Skeletal muscle cell (primary cell): ENCODE measurements at regions not wholly inside any gene's neighbourhood (a gene's known extent, or its start where the extent isn't known, plus 50 kb on each side); places are given as distances from the start of the nearest gene placed in this dataset.
"Not testable (repeated sequence)": the region's sequence is repeated elsewhere in the genome, so short reads cannot be mapped to it uniquely, and the experiment has no call there.

ENCODE experiments used
- DNase-seq: peaks from one replicate; pipeline ENCODE4 v3.0.0-alpha.2; 2010; ENCODE audit warnings: low read depth
- H3K4me3 ChIP-seq: 2 replicates; pipeline ENCODE4 v1.5.1; 2011; ENCODE audit warnings: low read depth, mild to moderate bottlenecking, control low read depth, low read length, moderate library complexity

DNA sequence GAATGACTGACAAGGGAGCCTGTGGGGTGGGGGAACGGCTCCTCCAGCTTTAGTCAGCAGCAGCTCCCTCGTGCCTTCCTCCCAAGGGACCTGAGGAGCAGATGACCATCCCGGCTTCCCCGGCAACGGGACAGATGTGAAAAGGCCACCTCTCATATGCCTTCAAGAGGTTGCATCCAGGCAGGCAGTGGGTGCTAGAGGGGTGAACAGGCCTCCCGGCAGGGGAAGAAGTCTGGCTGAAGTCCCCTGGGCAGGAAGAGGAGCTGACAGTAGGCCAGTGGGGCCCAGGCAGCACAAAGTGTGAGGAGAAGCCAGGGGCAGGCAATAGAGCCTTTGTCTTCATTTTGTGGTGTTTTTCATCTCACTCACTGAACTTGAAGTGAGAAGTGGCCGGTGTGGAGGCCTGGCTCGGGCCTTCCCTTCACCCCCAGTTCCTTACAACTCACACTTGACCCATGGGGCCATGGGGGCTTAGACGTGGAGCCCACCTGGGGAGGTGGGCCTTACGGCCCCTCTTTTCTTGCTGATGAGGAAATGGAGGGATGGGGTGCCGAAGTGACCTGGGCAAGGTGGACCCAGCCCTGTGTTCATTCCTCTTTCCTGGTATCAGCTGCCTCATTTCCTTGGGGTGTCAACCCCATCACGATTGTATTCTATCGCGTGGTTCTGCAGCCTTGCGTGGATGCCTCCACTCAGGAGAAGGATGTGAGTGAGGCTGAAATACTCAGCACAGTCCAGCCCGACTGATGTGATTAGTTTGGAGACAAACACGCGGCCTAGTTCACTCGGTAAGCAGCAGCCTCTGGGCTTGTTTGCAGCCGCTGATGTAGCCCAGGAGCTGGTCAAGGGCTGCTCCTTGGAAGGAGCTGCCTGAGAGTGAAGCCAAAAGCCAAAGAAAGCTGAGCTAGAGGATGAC is 115.5 kb upstream of the ALDH1A3 start:
- DNase-seq: peak; percentile 23
- no peak overlapping the region for H3K4me3 ChIP-seq

- DNase-seq: peak; percentile 69
- no peak overlapping the region for H3K4me3 ChIP-seq
Measured at GRCh38 chr15:100764778-100765466, 114.7 kb upstream of the ALDH1A3 start.

DNA sequence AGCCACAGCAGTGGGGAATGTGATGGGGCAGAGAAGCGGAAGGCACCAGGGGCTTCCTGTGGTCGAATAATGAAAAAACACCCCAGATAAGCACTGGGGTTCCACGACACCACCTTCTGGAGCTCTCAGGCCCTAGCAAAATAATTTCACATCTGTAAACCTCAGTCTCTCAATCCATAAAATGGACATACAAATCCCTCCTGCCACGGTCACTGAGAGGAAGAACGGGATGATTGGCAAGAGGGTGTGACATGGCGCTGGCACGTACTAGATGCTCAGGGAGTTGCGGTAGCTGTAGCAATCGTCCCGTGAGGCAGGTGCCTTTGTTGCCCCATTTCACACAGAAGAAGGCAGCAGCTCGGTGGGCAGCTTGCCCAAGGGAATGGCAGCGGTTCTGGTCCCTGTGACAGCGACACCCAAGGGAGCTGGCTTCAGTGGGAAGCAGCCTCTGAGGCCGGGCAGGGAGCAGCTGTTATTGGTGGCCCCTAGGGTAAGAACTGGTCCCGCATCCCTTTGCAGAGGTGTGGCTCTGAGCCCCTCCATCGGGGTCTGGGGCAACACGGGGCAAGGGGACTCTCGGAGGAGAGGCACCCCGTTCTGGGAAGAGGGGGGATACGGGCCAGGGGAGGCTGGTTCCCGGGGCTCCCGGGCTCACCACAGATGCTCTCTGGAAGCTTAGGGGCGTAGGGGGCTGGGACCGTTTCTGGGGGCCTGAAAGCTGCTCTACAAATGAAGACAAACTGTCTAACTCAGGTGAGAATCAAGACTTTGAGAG is 114.0 kb upstream of the ALDH1A3 start:
- H3K4me3 ChIP-seq: no peak overlapping the region
- no peak for DNase-seq

DNA sequence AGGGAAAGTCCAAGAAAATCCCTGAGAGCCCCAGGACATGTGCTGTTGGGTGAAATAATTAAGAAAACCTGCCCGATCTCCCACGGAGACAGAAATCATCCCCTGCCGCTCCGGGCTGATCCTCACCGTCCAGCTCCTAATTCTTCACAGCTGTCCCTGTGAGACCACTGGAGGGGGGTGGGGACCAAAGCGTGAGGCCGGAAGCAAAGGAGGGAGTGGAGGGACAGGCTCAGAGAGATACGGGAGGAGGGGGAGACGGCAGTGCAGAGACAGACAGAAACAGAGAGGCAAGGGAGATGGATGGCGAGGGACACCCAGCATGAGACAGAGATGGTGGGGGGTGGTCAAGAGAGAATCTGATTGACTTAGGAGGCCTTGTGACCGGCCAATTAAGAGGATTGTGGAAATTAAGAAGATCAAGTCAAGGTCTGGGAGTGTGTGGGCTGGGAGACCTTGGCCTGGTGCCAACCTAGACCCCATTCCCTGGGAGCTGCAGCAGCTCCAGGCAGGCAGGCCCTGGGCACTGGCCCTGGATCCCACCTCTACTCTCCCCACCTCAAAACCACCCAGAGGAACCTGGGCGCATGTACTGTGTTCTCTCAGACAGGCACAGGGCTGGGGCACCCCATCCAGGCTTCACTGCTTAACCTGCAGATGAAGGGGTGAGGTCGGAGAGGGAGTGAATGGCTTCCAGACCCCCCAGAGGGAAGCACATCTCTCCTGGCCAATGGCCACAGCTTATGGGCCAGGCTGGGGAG is 113.2 kb upstream of the ALDH1A3 start:
- no peak overlapping the region for H3K4me3 ChIP-seq
- no peak for DNase-seq

- no peak for DNase-seq
- no peak overlapping the region for H3K4me3 ChIP-seq
Measured at GRCh38 chr15:100767001-100767825, 112.4 kb upstream of the ALDH1A3 start.

GRCh38 chr15:100768501-100768931 is 111.1 kb upstream of the ALDH1A3 start:
- DNase-seq: no peak
- H3K4me3 ChIP-seq: no peak overlapping the region

- H3K4me3 ChIP-seq: no peak overlapping the region
- no peak for DNase-seq
Measured at GRCh38 chr15:100769043-100769974, 110.3 kb upstream of the ALDH1A3 start.

DNA sequence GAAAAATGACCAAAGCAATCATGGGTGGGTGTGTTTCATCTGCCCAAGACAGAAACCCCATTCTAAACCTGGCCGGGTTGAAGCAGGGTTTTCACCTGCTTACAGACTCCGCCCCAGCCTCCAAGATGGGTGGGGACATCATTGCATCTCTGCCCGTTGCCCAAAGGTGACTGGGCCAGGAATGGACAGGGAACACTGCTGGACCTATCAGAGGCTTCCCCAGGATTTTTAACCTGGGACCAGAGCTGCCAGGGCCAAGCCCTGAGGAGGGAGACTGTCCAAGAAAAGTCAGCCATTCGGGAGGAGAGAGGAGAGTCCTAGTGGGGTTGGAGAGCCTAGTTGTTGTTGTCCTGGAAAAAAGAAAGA is 109.7 kb upstream of the ALDH1A3 start:
- no peak for DNase-seq
- no peak overlapping the region for H3K4me3 ChIP-seq

- H3K4me3 ChIP-seq: no peak overlapping the region
Measured at GRCh38 chr15:100770661-100771584, 108.7 kb upstream of the ALDH1A3 start.

DNA sequence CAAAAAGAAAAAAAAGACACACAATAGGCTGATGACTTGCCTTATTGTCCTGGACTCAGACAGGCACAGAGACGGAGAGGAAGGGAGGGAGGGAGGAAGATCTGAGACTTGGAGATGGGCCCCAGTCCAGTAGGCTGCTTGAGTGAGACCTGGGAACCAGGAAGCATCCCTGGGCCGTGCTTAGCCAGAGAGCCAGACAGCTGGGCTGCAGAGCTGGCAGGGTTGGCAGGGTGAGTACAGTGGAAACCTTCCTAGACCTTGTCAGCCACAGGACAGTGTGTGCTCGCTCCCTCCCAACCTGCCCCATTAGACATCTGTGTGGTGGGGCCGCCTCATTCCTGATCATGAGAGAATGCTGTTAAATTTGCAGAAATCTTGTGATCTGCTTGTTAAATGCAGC is 107.9 kb upstream of the ALDH1A3 start:
- no peak overlapping the region for H3K4me3 ChIP-seq
- no peak for DNase-seq

More at GRCh38 chr15:100770661-100771584, 108.7 kb upstream of the ALDH1A3 start:
- no peak for DNase-seq

DNA sequence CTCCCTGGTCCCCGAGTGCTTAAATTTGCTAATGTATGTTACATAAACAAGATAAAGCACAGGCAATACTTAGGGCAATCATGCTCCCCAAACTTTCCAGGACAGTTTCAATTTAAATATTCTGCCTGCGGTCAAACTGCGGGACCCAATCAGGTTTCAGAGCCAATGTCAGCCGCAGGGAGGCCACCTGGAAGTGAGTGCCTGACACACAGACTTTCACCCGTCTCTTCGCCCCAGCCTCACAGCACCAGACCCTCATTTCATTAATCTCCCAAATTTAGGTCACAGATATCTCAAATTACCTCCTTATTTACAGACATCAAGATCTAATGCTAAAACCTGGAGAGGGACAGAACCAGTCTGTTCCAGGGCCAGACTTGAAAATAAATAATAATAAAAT is 107.2 kb upstream of the ALDH1A3 start:
- no peak for DNase-seq
- no peak overlapping the region for H3K4me3 ChIP-seq

- no peak for DNase-seq
- H3K4me3 ChIP-seq: no peak overlapping the region
Measured at GRCh38 chr15:100772892-100773520, 106.6 kb upstream of the ALDH1A3 start.

DNA sequence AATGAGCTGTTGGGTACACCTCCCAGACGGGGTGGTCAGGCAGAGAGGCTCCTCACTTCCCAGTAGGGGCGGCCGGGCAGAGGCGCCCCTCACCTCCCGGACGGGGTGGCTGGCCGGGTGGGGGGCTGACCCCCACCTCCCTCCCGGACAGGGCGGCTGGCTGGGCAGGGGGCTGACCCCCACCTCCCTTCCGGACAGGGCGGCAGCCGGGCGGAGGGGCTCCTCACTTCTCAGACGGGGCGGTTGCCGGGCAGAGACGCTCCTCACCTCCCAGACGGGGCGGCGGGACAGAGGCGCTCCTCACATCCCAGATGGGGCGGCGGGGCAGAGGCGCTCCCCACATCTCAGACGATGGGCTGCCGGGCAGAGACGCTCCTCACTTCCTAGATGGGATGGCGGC is 105.6 kb upstream of the ALDH1A3 start:
- H3K4me3 ChIP-seq, DNase-seq: not testable (repeated sequence)

DNA sequence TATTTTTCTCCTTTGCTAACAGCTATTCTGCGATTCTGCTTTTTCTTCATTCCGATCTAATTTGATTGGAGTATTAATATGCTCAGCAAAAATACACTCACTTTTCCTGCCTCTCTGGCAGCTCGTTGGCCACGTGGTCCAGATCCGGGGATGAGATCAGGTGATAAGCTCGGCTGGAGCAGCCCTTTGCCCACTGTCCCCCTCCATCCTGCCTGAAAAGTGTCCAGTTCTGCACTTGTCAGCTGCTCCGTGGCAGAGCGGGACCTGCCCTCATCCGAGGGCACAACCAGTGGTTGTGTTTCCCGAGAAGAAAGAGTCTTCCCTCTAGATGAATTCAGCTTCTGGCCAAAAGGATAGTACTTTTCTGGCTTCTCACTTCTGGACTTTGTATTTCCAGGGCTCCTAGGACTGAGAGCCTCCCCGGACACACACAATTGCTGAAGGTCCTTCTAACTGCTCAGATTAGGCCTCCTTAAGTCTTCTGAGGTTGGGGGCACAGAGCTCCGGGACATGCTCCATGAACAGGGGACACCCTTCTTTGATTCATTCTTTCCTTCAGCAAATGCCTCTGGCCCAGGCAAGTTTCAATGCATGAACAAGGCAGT is 103.9 kb upstream of the ALDH1A3 start:
- H3K4me3 ChIP-seq: no peak overlapping the region
- no peak for DNase-seq

DNA sequence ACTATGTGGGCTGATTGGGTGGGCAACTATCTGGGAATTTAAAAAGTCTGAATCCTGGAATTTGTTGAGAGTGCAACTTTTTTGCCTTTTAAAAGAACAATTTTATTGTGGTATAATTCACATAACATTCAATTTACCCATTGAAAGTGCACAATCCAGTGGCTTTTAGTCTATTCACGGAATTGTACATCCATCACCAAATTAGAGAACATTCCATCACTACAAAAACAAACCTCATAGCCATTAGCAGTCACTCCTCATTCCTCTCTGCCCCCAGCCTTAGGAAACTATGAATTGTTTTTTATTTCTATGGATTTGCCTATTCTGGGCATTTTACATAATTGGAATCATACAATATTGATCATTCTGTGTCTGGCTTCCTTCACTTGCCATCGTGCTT is 101.8 kb upstream of the ALDH1A3 start:
- DNase-seq: no peak
- H3K4me3 ChIP-seq: no peak overlapping the region

- no peak overlapping the region for H3K4me3 ChIP-seq
- no peak for DNase-seq
Measured at GRCh38 chr15:100778831-100779288, 100.8 kb upstream of the ALDH1A3 start.
